ENCODE measurements at regions not wholly inside any gene's neighbourhood (a gene's known extent, or its start where the extent isn't known, plus 50 kb on each side); places are given as distances from the start of the nearest gene placed in this dataset.

DNA sequence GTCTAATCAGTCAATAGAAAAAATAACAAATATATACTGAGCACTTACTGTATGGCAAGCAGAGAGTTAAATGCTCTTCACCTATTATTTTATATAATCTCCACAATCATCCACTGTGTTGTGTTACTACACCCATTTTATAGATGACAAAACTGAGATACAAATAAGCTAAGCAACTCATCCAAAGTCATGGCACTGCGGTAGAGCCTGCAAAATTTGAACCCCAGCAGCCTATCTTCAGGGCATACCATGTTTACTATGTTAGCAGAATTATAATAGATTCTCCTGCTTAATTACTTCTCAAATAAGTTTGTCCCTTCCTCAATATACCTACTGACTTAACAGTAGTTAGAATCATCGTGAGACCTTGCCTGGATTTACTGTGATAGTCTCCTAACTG is 53.6 kb upstream of the PCED1B start:
- no peak for TF ChIP-seq EP300 (IDR thresholded peaks at IDR 0.05)
- no peak for TF ChIP-seq POLR2A (IDR thresholded peaks at IDR 0.05; ENCODE audit: low read depth)

Measured in esophagus muscularis mucosa (tissue), 2 donors.